Fibroblast of mammary gland (primary cell): ENCODE measurements at regions not wholly inside any gene's neighbourhood (a gene's known extent, or its start where the extent isn't known, plus 50 kb on each side); places are given as distances from the start of the nearest gene placed in this dataset.
A peak's percentile ranks its signal among the peaks of the same experiment; 100 is the strongest.

Experiments used
- DNase-seq: peaks from one replicate; pipeline ENCODE4 v3.0.0-alpha.2; 2010; ENCODE audit warnings: low read depth
- H3K4me3 ChIP-seq: 2 replicates; pipeline ENCODE4 v1.5.1; 2011; ENCODE audit warnings: low read depth, mild to moderate bottlenecking, low read length, moderate library complexity; ENCODE audit not compliant: control insufficient read depth
- TF ChIP-seq, protein P1 (sequence below): conservative IDR thresholded peaks from 2 replicates; pipeline ENCODE4 v1.5.1; 2011; ENCODE audit warnings: low read depth, low read length, inconsistent platforms; ENCODE audit not compliant: control insufficient read depth, insufficient read depth

DNA sequence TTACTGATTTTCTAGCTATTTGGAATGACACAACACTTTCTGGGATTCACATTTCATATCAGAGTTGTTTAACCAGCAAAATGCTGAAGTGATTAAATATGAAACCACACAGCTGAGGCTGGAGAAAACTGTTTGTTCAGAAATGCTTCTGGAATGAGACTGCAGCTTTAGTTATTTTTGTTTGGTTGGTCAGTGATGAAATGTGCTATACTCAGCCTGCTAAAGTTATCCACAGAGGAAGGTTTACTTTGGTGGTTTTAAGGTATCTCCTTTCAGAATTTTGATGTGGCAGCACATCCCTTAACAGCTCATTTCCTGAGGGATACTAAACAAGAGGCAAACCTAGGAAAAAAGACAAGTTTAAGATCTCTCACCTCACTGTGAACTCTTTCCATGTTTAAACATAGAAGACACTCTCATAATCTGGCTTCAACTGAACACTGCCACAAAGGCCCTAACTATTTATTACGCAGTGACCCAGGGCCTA is 106.6 kb upstream of the PDE5A start:
- DNase-seq = peak; percentile 91
- H3K4me3 ChIP-seq = no peak overlapping the region
- TF ChIP-seq, protein P1, sequence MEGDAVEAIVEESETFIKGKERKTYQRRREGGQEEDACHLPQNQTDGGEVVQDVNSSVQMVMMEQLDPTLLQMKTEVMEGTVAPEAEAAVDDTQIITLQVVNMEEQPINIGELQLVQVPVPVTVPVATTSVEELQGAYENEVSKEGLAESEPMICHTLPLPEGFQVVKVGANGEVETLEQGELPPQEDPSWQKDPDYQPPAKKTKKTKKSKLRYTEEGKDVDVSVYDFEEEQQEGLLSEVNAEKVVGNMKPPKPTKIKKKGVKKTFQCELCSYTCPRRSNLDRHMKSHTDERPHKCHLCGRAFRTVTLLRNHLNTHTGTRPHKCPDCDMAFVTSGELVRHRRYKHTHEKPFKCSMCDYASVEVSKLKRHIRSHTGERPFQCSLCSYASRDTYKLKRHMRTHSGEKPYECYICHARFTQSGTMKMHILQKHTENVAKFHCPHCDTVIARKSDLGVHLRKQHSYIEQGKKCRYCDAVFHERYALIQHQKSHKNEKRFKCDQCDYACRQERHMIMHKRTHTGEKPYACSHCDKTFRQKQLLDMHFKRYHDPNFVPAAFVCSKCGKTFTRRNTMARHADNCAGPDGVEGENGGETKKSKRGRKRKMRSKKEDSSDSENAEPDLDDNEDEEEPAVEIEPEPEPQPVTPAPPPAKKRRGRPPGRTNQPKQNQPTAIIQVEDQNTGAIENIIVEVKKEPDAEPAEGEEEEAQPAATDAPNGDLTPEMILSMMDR = no peak

DNA sequence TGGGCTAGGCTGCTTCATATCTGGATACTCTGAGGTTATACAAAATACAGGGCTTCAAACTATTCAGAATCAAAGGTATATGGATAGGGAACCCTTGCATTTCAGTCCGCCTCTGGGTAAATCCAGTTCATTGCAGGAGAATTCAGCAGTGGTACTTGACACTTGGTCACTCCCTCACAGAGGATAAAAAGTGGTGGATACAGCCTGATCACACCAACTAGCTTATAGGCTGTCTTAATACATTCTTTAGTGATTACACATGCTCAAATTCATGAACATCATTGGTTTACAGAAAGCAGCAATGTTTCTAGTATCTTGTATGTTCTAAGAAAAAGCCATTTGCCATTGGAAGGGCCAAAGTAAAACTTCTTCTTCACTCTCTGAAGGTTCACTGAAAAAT is 104.8 kb upstream of the PDE5A start:
- DNase-seq = no peak
- TF ChIP-seq, protein P1 = no peak
- H3K4me3 ChIP-seq = no peak overlapping the region

DNA sequence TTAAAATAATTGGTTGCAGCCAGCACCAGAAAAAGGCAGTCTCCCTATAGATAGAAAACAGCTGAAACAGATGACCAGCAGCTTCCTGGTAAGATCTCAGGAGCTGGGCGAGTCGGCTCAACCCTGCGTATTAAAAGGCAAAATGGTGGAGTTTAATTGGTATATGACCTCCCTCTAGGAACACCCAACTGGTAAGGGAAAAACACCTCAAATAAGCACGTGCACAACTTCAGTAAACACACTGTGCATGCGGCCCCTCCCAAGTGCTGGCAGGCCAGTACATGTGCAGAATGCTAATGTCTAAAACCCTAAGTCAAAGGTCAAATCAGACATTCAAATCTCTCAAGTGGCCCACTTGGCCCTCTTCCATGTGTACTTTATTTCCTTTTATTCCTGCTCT is 103.2 kb upstream of the PDE5A start:
- TF ChIP-seq, protein P1 = no peak
- no peak overlapping the region for H3K4me3 ChIP-seq
- no peak for DNase-seq

DNA sequence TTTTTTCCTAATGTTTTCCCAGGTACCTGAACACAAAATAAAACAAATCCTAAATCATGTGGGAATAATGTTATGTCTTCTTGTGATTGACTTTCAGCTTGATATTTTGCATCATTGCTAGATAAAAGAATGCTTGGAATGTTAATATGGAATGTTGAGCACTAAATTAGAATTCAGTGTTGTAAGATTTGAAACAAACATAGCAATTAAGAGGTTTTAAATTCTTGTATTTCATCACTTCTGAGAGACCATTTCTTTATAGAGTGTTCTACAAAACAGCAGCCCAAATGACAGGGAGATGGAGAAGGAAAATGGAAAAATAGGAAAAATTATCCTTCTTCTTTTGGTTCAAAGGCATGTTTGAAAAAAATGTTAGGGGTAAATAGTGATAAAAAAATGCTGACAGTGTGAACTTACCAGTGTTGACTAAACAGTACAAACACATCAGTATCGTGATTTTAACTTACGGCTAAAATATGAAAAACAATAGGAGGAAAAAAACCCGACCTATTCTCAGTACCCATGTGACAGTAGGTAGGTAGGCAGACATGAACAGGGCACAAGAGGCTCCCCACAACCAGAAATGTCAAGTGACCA is 102.6 kb upstream of the PDE5A start:
- no peak overlapping the region for H3K4me3 ChIP-seq
- TF ChIP-seq, protein P1 = no peak
- DNase-seq = no peak

DNA sequence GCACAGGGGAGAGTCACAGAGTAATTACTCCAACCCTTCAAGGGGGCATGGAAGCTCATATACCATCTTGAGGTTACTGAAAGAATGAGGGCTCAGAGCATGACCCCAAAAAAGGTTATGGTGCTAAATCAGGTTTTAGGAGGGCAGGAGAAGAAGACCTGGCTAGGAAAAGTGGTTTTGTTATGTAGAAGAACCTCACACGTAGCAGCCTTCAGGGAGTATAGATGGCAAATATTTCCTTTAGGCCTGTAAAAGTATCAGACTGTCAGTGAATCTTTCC is 102.0 kb upstream of the PDE5A start:
- H3K4me3 ChIP-seq = no peak overlapping the region
- no peak for DNase-seq
- TF ChIP-seq, protein P1 = no peak

DNA sequence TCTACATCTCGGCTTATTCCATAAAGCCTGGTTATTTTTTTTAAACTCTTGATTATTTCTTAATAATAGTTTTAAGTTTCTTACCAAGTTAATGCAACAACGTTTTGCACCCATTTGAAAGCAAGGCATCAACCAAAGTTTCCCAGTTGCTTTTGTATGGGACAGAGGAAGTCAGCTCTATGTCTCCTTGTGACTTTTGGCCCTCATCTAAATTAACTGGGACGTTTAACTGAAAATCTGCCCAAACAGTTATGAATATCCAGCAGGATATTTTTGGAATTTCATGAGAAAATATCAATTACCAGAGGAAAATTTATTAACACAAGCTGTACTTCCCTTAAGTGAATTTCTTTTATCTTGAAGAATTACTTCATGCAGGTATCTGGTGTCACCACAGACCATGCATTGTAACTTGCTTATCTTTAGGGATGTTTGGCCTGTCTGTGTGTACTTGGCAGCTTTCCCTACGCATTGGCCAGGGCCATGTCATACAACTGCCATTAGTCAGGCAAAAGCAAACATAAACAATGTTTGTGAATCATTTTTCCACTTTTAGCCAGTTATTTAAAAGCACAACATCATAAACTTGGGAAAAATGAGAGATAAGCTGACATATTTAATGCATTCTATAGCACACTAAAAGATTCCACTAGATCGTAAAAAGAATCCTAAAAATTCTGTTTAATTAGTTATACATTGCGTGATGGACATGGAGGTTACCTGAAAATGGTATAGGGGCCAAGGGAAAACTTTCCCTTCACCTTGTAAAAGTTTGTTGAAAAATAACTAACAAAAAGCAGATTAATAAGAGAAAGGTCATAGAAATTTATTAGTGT is 101.4 kb upstream of the PDE5A start:
- peak; percentile 87 for DNase-seq
- TF ChIP-seq, protein P1 = no peak

More for the DNA sequence above, 101.4 kb upstream of the PDE5A start:
- no peak overlapping the region for H3K4me3 ChIP-seq
